ENCODE measurements at regions not wholly inside any gene's neighbourhood (a gene's known extent, or its start where the extent isn't known, plus 50 kb on each side); places are given as distances from the start of the nearest gene placed in this dataset.

DNA sequence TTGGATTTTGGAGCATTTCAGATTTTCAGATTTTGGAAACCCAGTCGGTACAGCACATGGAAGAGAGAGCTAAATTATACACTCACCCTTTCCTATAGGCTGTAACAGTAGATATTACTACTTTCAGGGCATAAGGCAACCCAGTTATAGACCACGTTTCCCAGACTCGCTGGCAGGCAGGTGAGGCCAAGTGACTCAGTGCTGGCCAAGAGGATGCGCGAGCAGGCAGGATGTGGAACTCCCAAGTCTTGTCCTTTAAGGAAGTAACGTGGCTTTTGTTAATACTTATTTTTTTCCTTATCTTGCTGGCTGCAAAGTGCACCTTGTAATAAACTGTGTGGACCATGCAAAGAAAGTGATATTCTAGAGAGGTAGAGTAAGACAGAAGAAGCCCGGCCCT is 1160.1 kb downstream of the GATA3 start:
- TF ChIP-seq POLR2A (IDR thresholded peaks at IDR 0.05; ENCODE audit: low read depth, low read length) (no peak), POLR2AphosphoS5 (IDR thresholded peaks at IDR 0.05; ENCODE audit: low read length) (no peak), CREB1 (IDR thresholded peaks at IDR 0.05; ENCODE audit: low read depth) (no peak), SIN3A (IDR thresholded peaks at IDR 0.05; ENCODE audit: low read depth, low read length) (no peak)
- TF ChIP-seq, protein P1, sequence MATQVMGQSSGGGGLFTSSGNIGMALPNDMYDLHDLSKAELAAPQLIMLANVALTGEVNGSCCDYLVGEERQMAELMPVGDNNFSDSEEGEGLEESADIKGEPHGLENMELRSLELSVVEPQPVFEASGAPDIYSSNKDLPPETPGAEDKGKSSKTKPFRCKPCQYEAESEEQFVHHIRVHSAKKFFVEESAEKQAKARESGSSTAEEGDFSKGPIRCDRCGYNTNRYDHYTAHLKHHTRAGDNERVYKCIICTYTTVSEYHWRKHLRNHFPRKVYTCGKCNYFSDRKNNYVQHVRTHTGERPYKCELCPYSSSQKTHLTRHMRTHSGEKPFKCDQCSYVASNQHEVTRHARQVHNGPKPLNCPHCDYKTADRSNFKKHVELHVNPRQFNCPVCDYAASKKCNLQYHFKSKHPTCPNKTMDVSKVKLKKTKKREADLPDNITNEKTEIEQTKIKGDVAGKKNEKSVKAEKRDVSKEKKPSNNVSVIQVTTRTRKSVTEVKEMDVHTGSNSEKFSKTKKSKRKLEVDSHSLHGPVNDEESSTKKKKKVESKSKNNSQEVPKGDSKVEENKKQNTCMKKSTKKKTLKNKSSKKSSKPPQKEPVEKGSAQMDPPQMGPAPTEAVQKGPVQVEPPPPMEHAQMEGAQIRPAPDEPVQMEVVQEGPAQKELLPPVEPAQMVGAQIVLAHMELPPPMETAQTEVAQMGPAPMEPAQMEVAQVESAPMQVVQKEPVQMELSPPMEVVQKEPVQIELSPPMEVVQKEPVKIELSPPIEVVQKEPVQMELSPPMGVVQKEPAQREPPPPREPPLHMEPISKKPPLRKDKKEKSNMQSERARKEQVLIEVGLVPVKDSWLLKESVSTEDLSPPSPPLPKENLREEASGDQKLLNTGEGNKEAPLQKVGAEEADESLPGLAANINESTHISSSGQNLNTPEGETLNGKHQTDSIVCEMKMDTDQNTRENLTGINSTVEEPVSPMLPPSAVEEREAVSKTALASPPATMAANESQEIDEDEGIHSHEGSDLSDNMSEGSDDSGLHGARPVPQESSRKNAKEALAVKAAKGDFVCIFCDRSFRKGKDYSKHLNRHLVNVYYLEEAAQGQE (IDR thresholded peaks at IDR 0.05; ENCODE audit: low read depth, low read length), result no peak
- TF ChIP-seq, protein P2, sequence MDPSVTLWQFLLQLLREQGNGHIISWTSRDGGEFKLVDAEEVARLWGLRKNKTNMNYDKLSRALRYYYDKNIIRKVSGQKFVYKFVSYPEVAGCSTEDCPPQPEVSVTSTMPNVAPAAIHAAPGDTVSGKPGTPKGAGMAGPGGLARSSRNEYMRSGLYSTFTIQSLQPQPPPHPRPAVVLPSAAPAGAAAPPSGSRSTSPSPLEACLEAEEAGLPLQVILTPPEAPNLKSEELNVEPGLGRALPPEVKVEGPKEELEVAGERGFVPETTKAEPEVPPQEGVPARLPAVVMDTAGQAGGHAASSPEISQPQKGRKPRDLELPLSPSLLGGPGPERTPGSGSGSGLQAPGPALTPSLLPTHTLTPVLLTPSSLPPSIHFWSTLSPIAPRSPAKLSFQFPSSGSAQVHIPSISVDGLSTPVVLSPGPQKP (IDR thresholded peaks at IDR 0.05; ENCODE audit: low read depth, low read length), result no peak
